ENCODE measurements at regions not wholly inside any gene's neighbourhood (a gene's known extent, or its start where the extent isn't known, plus 50 kb on each side); places are given as distances from the start of the nearest gene placed in this dataset.

GRCh38 chr2:217268978-217269377 is 409.1 kb upstream of the TNP1 start:
- intact Hi-C loops (cut with DNase I) = no loop called here
- peaks cover 0 to 22% (median 0%) of the 10 kb centered on the region in 3 donors for H3K9me3 ChIP-seq
- no peak overlapping the region for H3K27ac ChIP-seq
- TF ChIP-seq CTCF (IDR thresholded peaks at IDR 0.05) (no peak), POLR2A (IDR thresholded peaks at IDR 0.05) (no peak)
- no peak overlapping the region for H3K4me3 ChIP-seq
- peaks cover 0 to 18% (median 0%) of the 10 kb centered on the region in 3 donors for H3K4me1 ChIP-seq
- no peak for DNase-seq
- WGBS, 2 donors = 80 to 90% methylated on average over 7 of the region's 7 CpGs
- no peaks in the 10 kb centered on the region for H3K36me3 ChIP-seq
- peaks cover 0 to 31% (median 0%) of the 10 kb centered on the region in 4 donors for H3K27me3 ChIP-seq

- Histone ChIP-seq H3K4me3 (no peak overlapping the region), H3K36me3 (no peaks in the 10 kb centered on the region), H3K9me3 (peaks cover 0 to 22% (median 0%) of the 10 kb centered on the region in 3 donors), H3K27ac (no peak overlapping the region), H3K4me1 (peaks cover 0 to 17% (median 0%) of the 10 kb centered on the region in 3 donors), H3K27me3 (peaks cover 0 to 31% (median 0%) of the 10 kb centered on the region in 4 donors)
- WGBS, 2 donors = 69 to 100% methylated on average over 1 of the region's 1 CpG
- TF ChIP-seq POLR2A (IDR thresholded peaks at IDR 0.05) (no peak), CTCF (IDR thresholded peaks at IDR 0.05) (no peak)
- DNase-seq = no peak
- intact Hi-C loops (cut with DNase I) = no loop called here
Observed at GRCh38 chr2:217267758-217268157, 407.9 kb upstream of the TNP1 start.

- Histone ChIP-seq H3K27me3 (peaks cover 0 to 11% (median 0%) of the 10 kb centered on the region in 4 donors), H3K27ac (no peak overlapping the region), H3K36me3 (no peaks in the 10 kb centered on the region), H3K4me1 (no peaks in the 10 kb centered on the region), H3K4me3 (no peak overlapping the region), H3K9me3 (peaks cover 0 to 22% (median 0%) of the 10 kb centered on the region in 3 donors)
- intact Hi-C loops (cut with DNase I) = no loop called here
- no peak for TF ChIP-seq CTCF (IDR thresholded peaks at IDR 0.05)
- TF ChIP-seq POLR2A (IDR thresholded peaks at IDR 0.05) = no peak
- 51 to 62% methylated on average over 3 of the region's 3 CpGs for WGBS, 2 donors
- no peak for DNase-seq
Observed at GRCh38 chr2:217263756-217264155, 403.9 kb upstream of the TNP1 start.

GRCh38 chr2:217262911-217263310 is 403.0 kb upstream of the TNP1 start:
- Histone ChIP-seq H3K9me3 (peaks cover 0 to 16% (median 0%) of the 10 kb centered on the region in 3 donors), H3K27me3 (peaks cover 0 to 5% (median 0%) of the 10 kb centered on the region in 4 donors), H3K36me3 (no peaks in the 10 kb centered on the region), H3K4me3 (no peak overlapping the region), H3K4me1 (no peaks in the 10 kb centered on the region), H3K27ac (no peak overlapping the region)
- TF ChIP-seq POLR2A (IDR thresholded peaks at IDR 0.05) (no peak), CTCF (IDR thresholded peaks at IDR 0.05) (no peak)
- intact Hi-C loops (cut with DNase I) = no loop called here
- 34 to 69% methylated on average over 1 to 2 of the region's 2 CpGs for WGBS, 2 donors
- DNase-seq = no peak

- no peaks in the 10 kb centered on the region for H3K27me3 ChIP-seq
- no peaks in the 10 kb centered on the region for H3K36me3 ChIP-seq
- no peak overlapping the region for H3K27ac ChIP-seq
- peaks cover 0 to 2% (median 0%) of the 10 kb centered on the region in 3 donors for H3K4me1 ChIP-seq
- no peak for DNase-seq
- H3K4me3 ChIP-seq = no peak overlapping the region
- 45 to 57% methylated on average over 4 of the region's 4 CpGs for WGBS, 2 donors
- no peak for TF ChIP-seq CTCF (IDR thresholded peaks at IDR 0.05)
- no peak for TF ChIP-seq POLR2A (IDR thresholded peaks at IDR 0.05)
- H3K9me3 ChIP-seq = peaks cover 0 to 1% (median 0%) of the 10 kb centered on the region in 3 donors
- intact Hi-C loops (cut with DNase I) = no loop called here
Observed at GRCh38 chr2:217261452-217261851, 401.6 kb upstream of the TNP1 start.
